NB4 (cell line): ENCODE measurements at regions not wholly inside any gene's neighbourhood (a gene's known extent, or its start where the extent isn't known, plus 50 kb on each side); places are given as distances from the start of the nearest gene placed in this dataset.
"Not testable (repeated sequence)": the region's sequence is repeated elsewhere in the genome, so short reads cannot be mapped to it uniquely, and the experiment has no call there.

Experiments
- DNase-seq: peaks from one replicate; pipeline ENCODE4 v3.0.0; 2010; ENCODE audit warnings: low read depth
- H3K4me3 ChIP-seq: one replicate; pipeline ENCODE4 v1.5.1; 2011; ENCODE audit warnings: mild to moderate bottlenecking, low read depth, low read length, moderate library complexity
- CTCF ChIP-seq: IDR thresholded peaks from one replicate; pipeline ENCODE4 v1.5.1; 2012; ENCODE audit warnings: low read depth, low read length
- MAX ChIP-seq: IDR thresholded peaks from 2 replicates; pipeline ENCODE4 v1.6.1; 2011; ENCODE audit warnings: low read depth, low read length
- MYC ChIP-seq: IDR thresholded peaks from 2 replicates; pipeline ENCODE4 v1.6.1; 2011; ENCODE audit warnings: low read depth, low read length
- POLR2A ChIP-seq: IDR thresholded peaks from 2 replicates; pipeline ENCODE4 v1.6.1; 2011; ENCODE audit warnings: mild to moderate bottlenecking; ENCODE audit not compliant: insufficient read length; ENCODE audit errors: extremely low read depth

GRCh38 chr1:76727520-76727919 is 139.8 kb upstream of the ST6GALNAC5 start:
- no peak for DNase-seq
- TF ChIP-seq POLR2A (no peak), MAX (no peak), CTCF (no peak), MYC (no peak)
- no peak overlapping the region for H3K4me3 ChIP-seq

GRCh38 chr1:76729142-76729541 is 138.1 kb upstream of the ST6GALNAC5 start:
- DNase-seq, result no peak
- TF ChIP-seq MAX (no peak), POLR2A (no peak), CTCF (no peak), MYC (no peak)
- H3K4me3 ChIP-seq, result no peak overlapping the region

GRCh38 chr1:76730027-76730426 is 137.3 kb upstream of the ST6GALNAC5 start:
- H3K4me3 ChIP-seq, result no peak overlapping the region
- DNase-seq, result no peak
- TF ChIP-seq MYC (no peak), POLR2A (no peak), CTCF (no peak), MAX (no peak)

- H3K4me3 ChIP-seq, DNase-seq: not testable (repeated sequence)
These were observed 128.9 kb upstream of the ST6GALNAC5 start for GRCh38 chr1:76738355-76738754.

GRCh38 chr1:76740956-76741355 is 126.3 kb upstream of the ST6GALNAC5 start:
- not testable (repeated sequence) for DNase-seq, H3K4me3 ChIP-seq

GRCh38 chr1:76744989-76745388 is 122.3 kb upstream of the ST6GALNAC5 start:
- TF ChIP-seq MAX, result no peak
- TF ChIP-seq POLR2A, result no peak
- TF ChIP-seq MYC, result no peak
- no peak for TF ChIP-seq CTCF
- no peak for DNase-seq
- no peak overlapping the region for H3K4me3 ChIP-seq

GRCh38 chr1:76746206-76746605 is 121.1 kb upstream of the ST6GALNAC5 start:
- TF ChIP-seq MAX (no peak), POLR2A (no peak), CTCF (no peak), MYC (no peak)
- no peak overlapping the region for H3K4me3 ChIP-seq
- no peak for DNase-seq
